HCT116 (cell line): ENCODE measurements at regions not wholly inside any gene's neighbourhood (a gene's known extent, or its start where the extent isn't known, plus 50 kb on each side); places are given as distances from the start of the nearest gene placed in this dataset.

Experiments used
- CBX3 ChIP-seq: IDR thresholded peaks from 2 replicates; pipeline ENCODE4 v1.6.1; 2012; ENCODE audit warnings: low read depth
- EZH2 ChIP-seq: fragments of 200-600 bp; sonication (generic); IDR thresholded peaks from 2 replicates; pipeline ENCODE4 v1.6.1; 2017; ENCODE audit warnings: antibody characterized with exemption, mixed run types
- EZH2phosphoT487 ChIP-seq: fragments of 200-600 bp; IDR thresholded peaks from 2 replicates; pipeline ENCODE4 v1.6.1; 2018; ENCODE audit warnings: antibody characterized with exemption, borderline replicate concordance
- FOSL1 ChIP-seq: IDR thresholded peaks from 2 replicates; pipeline ENCODE4 v1.6.1; 2012; ENCODE audit warnings: low read depth
- JUND ChIP-seq: IDR thresholded peaks from 2 replicates; pipeline ENCODE4 v1.6.1; 2012
- POLR2A ChIP-seq: IDR thresholded peaks from 2 replicates; pipeline ENCODE4 v1.7.0; 2011; ENCODE audit warnings: borderline replicate concordance; ENCODE audit not compliant: insufficient read depth, insufficient read length; ENCODE audit errors: extremely low read depth
- YY1 ChIP-seq: IDR thresholded peaks from 2 replicates; pipeline ENCODE4 v1.6.1; 2011; ENCODE audit warnings: low read length, low read depth, moderate library complexity, mild to moderate bottlenecking; ENCODE audit not compliant: insufficient replicate concordance; ENCODE audit errors: extremely low read depth
- TF ChIP-seq, protein P1 (sequence below), 3 experiments: fragments of 200-600 bp in 1 of 3; sonication (generic) in 1 of 3; IDR thresholded peaks in 2 of 3; conservative IDR thresholded peaks in 1 of 3; 2 replicates each; pipeline ENCODE4 v1.5.1; 2012 to 2017; ENCODE audit warnings: low read depth in 2 of 3, low read length in 2 of 3, antibody characterized with exemption in 1 of 3, borderline replicate concordance in 1 of 3, control low read depth in 1 of 3, mild to moderate bottlenecking in 1 of 3, mixed read lengths in 1 of 3, mixed run types in 1 of 3, moderate library complexity in 1 of 3; ENCODE audit not compliant: insufficient read depth in 1 of 3

DNA sequence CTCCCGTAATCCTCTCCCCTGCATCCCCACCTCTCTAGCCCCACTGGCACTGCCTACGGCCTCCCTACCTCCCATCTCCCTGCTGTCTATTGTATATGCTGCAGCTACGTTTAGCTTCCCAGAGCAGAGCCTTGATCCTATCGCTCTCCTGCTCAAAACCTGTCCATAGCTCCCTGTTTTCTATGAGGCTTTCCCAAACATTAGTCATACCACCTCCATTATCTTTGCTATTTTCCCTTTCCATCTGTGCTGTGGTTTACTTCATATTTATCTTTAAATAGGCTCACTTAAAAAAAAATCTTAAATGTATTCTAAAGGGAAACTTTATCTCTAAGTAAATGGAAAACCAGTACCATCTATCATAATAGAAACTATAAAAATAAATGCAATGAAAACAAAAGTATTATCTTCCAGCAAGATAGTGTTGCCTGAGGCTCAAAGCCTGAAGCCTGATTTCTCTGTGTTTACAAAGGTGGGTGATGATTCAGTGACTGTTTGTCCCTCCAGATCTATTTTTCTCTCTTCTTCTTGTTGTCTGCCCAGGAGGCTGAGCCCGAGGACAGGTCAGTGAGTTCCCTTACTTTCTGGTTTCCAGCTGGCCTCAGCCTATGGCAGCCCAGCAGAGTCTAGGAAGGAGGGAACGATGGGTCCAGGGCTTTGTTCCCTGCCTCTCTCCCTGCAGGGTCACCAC lies 397.1 kb upstream of the CFAP20DC start:
- TF ChIP-seq, protein P1, sequence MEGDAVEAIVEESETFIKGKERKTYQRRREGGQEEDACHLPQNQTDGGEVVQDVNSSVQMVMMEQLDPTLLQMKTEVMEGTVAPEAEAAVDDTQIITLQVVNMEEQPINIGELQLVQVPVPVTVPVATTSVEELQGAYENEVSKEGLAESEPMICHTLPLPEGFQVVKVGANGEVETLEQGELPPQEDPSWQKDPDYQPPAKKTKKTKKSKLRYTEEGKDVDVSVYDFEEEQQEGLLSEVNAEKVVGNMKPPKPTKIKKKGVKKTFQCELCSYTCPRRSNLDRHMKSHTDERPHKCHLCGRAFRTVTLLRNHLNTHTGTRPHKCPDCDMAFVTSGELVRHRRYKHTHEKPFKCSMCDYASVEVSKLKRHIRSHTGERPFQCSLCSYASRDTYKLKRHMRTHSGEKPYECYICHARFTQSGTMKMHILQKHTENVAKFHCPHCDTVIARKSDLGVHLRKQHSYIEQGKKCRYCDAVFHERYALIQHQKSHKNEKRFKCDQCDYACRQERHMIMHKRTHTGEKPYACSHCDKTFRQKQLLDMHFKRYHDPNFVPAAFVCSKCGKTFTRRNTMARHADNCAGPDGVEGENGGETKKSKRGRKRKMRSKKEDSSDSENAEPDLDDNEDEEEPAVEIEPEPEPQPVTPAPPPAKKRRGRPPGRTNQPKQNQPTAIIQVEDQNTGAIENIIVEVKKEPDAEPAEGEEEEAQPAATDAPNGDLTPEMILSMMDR (IDR thresholded peaks at IDR 0.05 in 2 of 3, conservative IDR thresholded peaks at IDR 0.05 in 1 of 3; ENCODE audit: borderline replicate concordance in 1 of 3, insufficient read depth in 1 of 3, low read depth in 2 of 3, low read length in 2 of 3) = no peak
- TF ChIP-seq EZH2phosphoT487 (no peak), CBX3 (no peak), FOSL1 (no peak), EZH2 (no peak), JUND (no peak), YY1 (no peak), POLR2A (no peak)
